ENCODE measurements at regions not wholly inside any gene's neighbourhood (a gene's known extent, or its start where the extent isn't known, plus 50 kb on each side); places are given as distances from the start of the nearest gene placed in this dataset.

DNA sequence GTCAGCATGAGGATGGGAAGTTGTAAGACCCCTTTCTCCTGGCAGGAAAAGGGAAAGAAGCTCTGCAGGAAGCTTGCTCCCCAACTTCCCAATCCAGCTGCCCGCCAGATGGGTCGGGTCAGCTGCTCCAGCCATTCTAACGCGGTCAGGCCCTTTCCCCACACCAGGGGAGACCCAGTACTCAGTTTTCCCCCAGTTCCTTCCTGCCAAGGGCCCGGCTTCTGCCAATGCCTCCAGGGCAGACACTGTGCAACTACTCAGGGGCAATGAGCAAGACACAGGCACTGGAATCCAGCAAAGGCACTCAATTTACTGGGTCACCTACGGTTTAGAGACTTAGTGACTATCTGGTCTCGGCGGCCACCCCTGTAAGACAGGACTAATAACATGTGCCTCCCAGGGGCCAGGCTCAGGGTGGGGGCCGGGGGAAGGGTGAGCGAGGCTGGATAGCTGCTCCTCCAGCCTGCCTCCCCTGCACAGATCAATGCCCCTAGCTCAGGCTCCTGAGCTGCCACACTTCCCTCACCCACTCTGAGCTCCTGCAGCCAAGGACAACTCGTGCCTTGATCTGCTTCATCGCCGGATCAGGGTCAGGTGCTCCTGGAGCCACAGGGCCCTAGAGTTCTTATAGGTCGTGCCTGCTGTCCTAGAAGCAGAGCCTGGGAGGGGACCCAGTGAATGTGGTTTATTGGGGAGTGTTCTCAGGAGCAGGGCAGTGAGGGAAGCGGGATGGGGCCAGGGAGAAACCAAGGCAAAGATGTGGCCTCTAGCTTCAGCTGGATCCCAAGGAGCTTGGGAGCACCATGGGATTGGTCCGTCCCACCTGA is 171.1 kb downstream of the ZFP36L2 start:
- no TSS peak for BruUV-seq (replicated peaks)

More for the DNA sequence above, 171.1 kb downstream of the ZFP36L2 start:
- Histone ChIP-seq H3K9me3 (replicated peaks; ENCODE audit: control insufficient read depth, insufficient read depth, low read length) (no peaks in the 10 kb centered on the region), H2AFZ (ENCODE audit: control insufficient read depth, low read depth, low read length) (no peak overlapping the region), H3K36me3 (ENCODE audit: control insufficient read depth in 2 of 2, insufficient read depth in 2 of 2, low read length in 1 of 2) (no peaks in the 10 kb centered on the region), H3K27ac (ENCODE audit: control insufficient read depth, insufficient read depth) (no peak overlapping the region), H3K79me2 (ENCODE audit: control insufficient read depth, insufficient read depth, low read length) (no peaks in the 10 kb centered on the region), H3K9ac (ENCODE audit: control insufficient read depth, insufficient read depth, low read length) (no peak overlapping the region), H3K27me3 (replicated peaks in 1 of 2; ENCODE audit: control insufficient read depth in 2 of 2, insufficient read depth in 2 of 2, low read length in 1 of 2) (no peaks in the 10 kb centered on the region; a peak in 1 of 4 replicates), H3K4me2 (ENCODE audit: control insufficient read depth, insufficient read depth) (no peak overlapping the region), H3K4me3 (no peak overlapping the region), H3K4me1 (ENCODE audit: control insufficient read depth, insufficient read depth, low read length) (peaks cover 13% of the 10 kb centered on the region), H4K20me1 (ENCODE audit: control insufficient read depth, insufficient read depth) (no peaks in the 10 kb centered on the region; the same call in 1 of the 2 replicates)
- in situ Hi-C loops (cut with MboI), result no loop called here
- intact Hi-C loops (cut with micrococcal nuclease; ENCODE audit: unreplicated experiment), result no loop called here
- FAIRE-seq, result no peak
- ChIA-PET SMC1A (ENCODE audit: uncharacterized antibody, unreplicated experiment) (no interaction called here), POLR2A (no interaction called here), CTCF (interaction anchor here (0.7 to 1.0 kb wide), 2 partner anchors 77 to 173 kb away, joined by 3 read pairs; no protein-coding TSS in a partner anchor), RAD21 (ENCODE audit: unreplicated experiment) (no interaction called here)
- no peak for DNase-seq (ENCODE audit: low read depth, low spot score)
- 21% methylated on average over 16 of the region's 16 CpGs for WGBS (ENCODE audit: insufficient coverage, insufficient replicate concordance, low lambda C conversion rate, missing lambda C conversion rate)
- TF ChIP-seq, protein P1, sequence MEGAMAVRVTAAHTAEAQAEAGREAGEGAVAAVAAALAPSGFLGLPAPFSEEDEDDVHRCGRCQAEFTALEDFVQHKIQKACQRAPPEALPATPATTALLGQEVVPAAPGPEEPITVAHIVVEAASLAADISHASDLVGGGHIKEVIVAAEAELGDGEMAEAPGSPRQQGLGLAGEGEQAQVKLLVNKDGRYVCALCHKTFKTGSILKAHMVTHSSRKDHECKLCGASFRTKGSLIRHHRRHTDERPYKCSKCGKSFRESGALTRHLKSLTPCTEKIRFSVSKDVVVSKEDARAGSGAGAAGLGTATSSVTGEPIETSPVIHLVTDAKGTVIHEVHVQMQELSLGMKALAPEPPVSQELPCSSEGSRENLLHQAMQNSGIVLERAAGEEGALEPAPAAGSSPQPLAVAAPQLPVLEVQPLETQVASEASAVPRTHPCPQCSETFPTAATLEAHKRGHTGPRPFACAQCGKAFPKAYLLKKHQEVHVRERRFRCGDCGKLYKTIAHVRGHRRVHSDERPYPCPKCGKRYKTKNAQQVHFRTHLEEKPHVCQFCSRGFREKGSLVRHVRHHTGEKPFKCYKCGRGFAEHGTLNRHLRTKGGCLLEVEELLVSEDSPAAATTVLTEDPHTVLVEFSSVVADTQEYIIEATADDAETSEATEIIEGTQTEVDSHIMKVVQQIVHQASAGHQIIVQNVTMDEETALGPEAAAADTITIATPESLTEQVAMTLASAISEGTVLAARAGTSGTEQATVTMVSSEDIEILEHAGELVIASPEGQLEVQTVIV (IDR thresholded peaks at IDR 0.05; ENCODE audit: borderline replicate concordance, partially characterized antibody), result no peak
- TF ChIP-seq MYB (IDR thresholded peaks at IDR 0.05; ENCODE audit: borderline replicate concordance, low read depth, low read length) (no peak), RCOR1 (conservative IDR thresholded peaks at IDR 0.05; ENCODE audit: low read depth, low read length) (no peak), NFYA (IDR thresholded peaks at IDR 0.05; ENCODE audit: borderline replicate concordance, low read depth, low read length) (no peak), EED (IDR thresholded peaks at IDR 0.05; ENCODE audit: low read depth) (no peak), CHD4 (IDR thresholded peaks at IDR 0.05) (no peak), SP1 (IDR thresholded peaks at IDR 0.05; ENCODE audit: low read depth, low read length) (no peak), ZNF622 (IDR thresholded peaks at IDR 0.05) (no peak), POLR2AphosphoS2 (IDR thresholded peaks at IDR 0.05; ENCODE audit: low read depth, low read length) (no peak), CREM (IDR thresholded peaks at IDR 0.05; ENCODE audit: low read depth) (no peak)
- TF ChIP-seq, protein P2, sequence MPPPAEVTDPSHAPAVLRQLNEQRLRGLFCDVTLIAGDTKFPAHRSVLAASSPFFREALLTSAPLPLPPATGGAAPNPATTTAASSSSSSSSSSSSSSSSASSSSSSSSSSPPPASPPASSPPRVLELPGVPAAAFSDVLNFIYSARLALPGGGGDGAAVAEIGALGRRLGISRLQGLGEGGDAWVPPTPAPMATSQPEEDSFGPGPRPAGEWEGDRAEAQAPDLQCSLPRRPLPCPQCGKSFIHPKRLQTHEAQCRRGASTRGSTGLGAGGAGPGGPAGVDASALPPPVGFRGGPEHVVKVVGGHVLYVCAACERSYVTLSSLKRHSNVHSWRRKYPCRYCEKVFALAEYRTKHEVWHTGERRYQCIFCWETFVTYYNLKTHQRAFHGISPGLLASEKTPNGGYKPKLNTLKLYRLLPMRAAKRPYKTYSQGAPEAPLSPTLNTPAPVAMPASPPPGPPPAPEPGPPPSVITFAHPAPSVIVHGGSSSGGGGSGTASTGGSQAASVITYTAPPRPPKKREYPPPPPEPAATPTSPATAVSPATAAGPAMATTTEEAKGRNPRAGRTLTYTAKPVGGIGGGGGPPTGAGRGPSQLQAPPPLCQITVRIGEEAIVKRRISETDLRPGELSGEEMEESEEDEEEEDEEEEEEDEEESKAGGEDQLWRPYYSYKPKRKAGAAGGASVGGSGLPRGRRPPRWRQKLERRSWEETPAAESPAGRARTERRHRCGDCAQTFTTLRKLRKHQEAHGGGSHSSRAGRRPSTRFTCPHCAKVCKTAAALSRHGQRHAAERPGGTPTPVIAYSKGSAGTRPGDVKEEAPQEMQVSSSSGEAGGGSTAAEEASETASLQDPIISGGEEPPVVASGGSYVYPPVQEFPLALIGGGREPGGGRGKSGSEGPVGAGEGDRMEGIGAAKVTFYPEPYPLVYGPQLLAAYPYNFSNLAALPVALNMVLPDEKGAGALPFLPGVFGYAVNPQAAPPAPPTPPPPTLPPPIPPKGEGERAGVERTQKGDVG (CRISPR knock-in tag; IDR thresholded peaks at IDR 0.05), result no peak
- no peak for ATAC-seq
